DMS114 treated with DMSO at 0.1 percent for 48 hours (cell line): ENCODE measurements at regions not wholly inside any gene's neighbourhood (a gene's known extent, or its start where the extent isn't known, plus 50 kb on each side); places are given as distances from the start of the nearest gene placed in this dataset.

Experiments
- DNase-seq: peaks from one replicate; lab custom pipeline; 2025; ENCODE audit not compliant: unreplicated experiment; lab: John Stamatoyannopoulos, UW

DNA sequence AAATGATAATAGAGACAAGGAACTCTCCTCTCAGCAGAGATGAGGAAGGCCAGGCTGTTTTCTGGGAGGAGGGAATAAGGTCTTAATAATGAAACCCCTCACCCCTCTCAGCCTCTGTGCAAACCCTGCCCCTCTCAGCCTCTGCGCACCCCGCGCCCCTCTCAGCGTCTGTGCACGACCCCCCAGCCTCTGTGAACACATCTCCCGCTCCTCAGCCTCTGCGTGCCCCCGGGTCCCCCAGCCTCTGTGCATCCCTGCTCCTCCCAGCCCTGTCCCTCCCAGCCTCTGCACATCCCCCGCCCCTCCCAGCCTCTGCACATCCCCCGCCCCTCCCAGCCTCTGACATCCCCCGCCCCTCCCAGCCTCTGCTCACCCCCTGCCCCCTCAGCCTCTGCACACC, 837.8 kb downstream of the TBC1D22A start:
- DNase-seq, result no peak

DNA sequence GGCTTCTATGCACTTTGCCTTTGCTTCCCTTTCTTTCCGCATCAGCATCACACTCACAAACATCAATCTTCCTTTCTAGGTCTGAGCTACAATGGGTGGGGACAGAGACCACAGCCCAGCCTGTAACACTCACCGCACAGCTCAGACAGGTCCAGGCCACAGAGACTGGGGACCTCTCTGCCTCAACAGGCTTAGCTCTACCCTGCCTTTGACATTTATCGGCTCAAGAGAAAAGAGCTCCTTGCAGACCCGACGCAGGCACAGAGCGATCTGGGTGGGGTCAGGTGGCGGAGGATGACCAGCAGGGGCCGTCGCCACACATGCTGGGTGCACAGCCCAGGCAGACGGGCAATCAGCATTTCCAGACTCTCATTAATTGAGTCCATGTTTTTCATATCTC, 837.3 kb downstream of the TBC1D22A start:
- DNase-seq, result no peak

DNA sequence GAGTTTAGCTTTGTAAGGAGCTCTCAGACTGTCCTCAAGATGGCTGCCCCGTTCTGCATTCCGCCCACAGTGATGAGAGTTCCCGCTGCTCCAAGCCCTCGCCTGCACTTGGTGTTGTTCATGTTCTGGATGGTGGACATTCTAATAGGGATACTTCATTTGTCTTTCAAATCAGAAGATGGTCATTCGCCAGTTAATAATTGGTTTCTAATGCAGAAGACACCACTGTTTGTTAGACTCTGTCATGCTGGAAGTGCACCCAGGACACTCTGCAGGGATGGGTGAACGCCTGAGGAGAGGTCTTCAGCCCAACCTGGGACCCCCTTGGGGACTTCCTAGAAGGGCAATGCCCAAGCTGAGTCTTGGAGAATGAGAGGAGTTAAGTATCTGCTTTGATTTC, 836.4 kb downstream of the TBC1D22A start:
- DNase-seq, result no peak

DNA sequence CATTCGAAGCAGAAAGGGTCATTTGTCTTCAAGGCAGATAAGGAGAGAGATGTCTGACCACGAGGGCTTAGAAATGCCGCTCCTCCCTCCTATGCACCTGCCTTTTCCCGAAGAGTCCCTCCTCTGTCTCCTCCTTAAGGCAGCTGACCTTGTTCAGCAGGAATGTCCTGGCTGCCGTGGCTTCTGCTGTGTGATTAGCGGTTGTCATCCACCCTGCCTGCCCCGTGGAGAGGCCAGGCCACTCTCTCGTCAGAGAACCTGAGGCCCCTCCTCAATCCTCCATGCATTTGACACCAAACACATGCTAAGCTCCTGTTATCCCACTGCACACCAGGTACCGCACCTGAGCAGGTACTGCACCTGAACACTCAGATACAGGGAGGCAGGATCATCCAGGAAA, 834.6 kb downstream of the TBC1D22A start:
- DNase-seq, result no peak

DNA sequence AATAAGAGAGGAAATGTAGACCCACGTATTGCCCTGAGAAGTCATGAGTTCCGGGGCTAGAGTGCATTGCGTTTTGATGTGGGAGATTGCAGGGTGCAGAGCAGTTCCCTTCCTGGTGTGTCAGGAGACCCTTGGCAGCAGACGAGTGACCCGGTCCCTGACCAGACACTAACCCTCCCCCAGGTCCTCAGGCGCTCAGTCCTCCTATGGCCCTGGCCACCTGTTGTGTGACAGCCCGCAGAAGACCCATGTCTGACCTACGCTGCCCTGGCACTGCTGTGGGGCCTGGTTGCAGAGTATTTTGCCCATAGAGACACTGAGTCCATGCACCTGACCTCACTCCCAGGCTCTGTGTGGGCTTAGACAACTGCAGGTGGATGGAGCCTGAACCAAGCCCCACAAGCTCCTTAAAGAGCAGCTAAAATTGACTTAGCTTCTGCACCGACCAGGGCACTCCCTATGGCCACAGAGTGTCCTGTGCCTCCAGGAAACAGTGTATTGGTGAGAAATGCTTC, 833.8 kb downstream of the TBC1D22A start:
- DNase-seq, result no peak

DNA sequence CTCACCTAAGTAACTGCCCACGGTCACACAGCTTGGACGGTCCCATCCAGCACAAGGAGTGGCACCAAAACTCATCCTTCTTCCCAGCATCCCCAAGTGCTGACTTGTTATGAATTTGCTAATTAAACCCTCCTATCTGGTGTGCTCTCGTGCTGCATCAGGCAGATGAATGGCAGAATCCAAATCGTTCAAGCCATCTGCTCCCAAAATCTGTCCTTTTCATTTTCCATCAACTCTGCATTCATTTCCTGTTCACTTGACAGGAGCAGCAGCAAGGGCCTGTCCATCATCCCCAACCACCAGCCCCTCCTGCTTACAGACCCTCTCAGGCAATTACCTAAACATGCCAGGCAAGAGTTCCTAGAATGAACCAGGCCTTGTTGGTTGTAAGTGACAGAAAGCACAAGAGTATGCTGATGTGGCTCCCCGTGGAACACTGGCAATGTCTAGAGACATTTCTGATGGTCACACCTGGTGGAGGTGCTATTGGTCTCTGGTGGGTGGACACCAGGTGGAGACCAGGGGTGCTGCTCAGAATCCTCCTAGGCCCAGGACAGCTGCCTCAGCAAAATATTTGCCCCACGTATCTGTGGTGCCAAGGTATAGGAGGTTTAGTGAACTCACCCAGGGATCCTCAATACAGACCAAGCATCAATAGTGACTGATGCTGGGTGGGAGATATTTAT, 832.5 kb downstream of the TBC1D22A start:
- no peak for DNase-seq

DNA sequence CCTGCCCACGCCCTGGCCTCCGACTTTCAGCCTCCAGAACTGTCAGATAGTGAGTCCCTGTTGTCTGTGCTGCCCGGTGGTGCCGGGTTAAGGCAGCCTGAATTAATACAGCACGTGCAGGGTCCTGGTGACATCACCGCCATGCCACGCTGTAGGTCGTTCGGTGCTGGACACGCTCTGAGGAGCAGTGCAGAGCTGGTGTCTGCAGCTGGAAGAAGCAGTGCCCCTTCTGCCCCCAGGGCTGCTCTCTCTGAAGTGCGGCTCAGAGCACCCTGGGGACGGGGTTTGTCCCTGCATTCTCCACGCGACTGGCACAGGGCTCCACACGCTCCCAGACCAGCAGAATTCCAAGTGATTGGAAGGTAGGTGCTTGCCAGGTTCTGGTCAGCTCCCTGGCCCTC, 831.5 kb downstream of the TBC1D22A start:
- DNase-seq, result no peak

DNA sequence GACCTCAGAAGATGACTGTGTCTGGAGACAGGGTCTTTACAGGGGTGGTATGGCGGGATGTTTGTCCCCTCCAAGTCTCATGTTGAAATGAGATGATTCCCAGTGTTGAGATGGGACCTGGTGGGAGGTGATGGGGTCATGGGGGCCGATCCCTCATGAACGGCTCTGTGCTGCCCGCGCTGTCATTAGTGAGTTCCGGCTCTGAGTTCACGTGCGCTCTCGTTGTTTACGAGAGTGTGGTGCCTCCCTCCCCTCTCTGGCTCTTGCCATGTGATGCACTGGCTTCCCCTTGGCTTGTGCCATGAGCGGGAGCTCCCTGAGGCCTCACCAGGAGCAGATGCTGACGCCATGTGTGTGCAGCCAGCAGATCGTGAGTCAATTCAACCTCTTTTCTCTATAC, 830.8 kb downstream of the TBC1D22A start:
- no peak for DNase-seq

DNA sequence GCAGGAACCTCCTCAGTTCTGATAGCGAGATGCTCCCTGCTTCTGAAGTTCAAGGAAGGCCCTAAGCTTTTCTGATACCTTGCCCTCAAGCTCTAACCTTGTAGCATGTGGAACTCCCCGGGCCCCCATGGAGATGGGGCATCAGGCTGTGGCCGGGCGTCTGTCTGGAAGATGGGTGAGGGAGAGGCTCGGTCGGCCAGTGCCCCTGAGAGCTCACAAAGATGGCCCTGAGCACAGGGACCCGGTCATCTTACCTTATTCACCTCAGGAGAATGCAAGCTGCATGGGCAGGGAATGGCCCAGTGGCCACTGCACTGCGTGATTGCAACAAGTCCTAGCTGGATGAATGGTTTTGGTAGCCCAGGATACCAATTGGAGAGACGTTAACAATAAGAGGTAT, 830.3 kb downstream of the TBC1D22A start:
- DNase-seq, result no peak

DNA sequence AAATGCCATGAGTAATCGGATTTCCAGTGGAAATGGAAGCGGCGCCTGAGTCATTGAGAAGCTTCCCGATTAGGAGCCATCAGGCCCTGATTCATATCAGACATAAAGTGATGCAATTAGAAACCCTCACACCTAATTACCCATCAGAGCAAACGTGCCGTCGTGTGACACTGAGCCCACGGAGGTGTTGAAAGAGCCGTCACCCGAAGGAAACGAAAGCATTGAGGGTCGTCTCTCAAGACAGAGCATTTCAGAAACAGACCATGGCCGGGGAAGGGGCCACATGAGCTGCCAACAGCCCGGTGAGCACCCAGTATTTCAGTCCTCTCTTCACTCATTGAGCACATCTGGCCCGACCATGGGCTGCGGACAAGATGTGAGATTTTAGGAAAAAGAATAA, 829.3 kb downstream of the TBC1D22A start:
- DNase-seq, result no peak

DNA sequence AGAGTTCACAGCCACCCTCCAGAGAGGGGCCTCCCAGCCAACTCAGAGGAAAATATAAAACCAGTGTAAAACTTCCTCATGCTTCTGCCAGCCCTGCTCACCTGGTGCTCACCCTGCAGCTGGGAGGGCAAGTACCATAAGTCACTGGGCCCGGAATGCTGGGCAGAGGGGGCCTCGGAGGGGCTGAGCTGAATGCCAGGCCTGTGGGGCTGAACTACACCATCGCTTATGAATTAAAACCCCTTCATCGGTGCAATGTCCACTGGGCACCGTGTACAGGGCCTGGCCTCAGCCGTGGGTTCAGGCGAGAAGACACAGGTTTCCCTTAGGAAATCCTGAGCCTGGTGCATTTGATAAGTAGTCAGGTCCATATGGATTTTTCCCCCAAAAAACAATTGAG, 828.6 kb downstream of the TBC1D22A start:
- DNase-seq, result no peak

DNA sequence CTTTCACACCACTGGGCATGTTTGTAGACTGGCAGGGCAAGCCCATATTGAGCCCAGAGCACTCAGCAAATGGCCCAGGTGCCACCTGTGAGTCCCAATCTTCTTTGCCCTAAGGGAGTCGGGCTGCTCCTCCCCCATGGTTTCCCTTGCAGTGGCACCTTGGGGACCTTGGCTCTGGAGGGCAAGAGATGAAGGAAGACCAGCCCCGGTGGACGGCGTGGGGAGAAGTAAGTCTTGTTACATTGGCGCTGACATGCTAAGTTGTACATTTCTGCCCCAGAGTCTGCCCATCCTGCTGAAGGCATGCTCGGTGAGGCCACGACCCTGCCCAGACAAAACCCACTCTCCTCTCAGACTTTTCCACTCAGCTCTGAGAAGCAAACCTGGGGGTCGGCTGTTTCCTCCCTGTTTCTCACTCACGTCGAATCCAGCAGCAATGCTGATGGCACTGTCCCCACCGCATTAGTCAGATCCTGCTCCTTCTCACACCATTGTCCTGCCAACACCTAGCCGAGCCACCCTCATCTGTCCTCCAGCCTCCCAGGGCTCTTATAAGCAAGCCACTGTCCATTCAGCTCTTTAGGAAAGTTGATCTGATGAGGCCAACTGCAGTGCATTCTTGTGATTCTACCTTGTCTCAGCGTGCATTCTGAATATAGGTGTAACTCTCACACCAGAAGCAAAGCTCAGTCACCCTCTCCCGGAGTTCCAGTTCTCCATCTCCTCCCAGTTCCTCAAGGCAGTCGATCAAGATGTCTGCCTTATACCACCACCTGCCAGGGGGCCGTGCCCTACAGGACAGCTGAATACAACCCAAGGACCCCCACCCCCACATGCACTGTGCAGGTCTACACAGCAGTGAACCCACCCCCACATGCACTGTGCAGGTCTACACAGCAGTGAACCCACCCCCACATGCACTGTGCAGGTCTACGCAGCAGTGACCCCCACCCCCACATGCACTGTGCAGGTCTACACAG, 827.1 kb downstream of the TBC1D22A start:
- DNase-seq, result no peak

DNA sequence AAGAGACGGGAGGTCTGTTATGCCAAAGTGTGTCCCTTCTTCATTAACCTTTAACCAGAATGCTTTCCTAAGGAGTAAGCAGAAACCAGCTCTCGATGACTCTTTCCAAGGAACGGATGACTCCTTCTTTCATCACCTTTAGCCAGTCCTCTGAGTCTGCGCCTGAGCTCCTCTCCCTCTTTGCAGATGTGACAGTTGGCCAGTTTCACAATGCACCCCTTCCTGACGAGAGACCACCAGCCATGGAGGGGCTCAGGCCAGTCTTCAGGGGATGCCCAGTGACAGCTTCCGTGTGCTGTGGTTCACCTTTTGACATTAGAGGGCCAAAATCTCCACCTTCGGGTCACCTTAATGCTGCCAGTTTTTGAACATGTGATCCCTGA, 826.1 kb downstream of the TBC1D22A start:
- no peak for DNase-seq

DNA sequence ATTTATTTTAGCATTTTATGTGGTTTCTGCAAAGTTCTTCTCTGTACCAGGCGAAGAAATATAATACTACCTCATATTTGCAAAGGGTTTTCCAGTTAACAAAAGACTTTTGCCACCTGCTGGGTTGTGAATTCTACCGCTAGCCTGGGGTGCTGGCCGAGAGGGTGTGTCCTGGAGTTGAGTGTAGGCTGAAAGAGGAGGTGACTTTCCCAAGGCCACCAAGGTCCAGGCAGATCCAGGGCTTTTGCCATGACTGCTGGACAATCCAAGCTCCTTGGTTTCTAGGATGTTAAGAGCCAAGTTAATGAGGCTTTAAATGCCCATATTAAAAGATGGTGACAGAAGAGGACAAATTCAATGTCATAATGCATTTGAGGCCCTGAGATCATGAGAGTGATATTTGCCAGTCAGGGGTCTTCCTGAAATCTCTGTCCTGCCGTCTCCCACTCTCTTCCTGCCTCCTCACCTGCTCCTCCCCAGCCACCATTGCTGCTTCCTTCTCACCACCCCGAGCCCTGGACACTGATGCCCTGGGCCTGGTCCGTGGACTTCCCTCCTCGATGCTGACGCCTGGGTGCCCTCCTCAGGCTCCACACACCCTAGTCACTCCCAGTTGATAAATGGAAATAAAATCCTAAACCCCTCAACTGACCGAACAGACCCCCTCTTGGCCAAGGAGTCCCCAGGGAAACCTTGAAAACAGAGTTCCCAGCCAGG, 825.6 kb downstream of the TBC1D22A start:
- no peak for DNase-seq

DNA sequence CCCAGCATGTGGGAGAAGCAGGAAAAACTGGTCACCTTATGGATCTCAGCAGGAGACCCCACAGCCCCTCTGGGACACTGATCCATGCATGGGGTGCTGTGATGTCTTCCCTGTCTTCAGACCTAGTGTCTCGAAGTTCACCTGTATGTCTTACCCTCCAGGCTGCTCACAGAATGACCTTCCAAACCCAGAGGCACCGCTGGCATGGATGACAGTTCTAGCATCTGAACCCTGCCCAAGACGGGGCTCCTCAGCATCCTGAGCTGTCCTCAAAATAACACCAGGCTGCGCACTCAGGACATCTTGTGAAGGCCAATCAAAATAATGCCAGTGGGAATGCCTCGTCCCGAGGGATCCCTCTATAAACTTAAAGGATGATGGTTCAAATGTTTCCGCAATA, 824.9 kb downstream of the TBC1D22A start:
- no peak for DNase-seq

DNA sequence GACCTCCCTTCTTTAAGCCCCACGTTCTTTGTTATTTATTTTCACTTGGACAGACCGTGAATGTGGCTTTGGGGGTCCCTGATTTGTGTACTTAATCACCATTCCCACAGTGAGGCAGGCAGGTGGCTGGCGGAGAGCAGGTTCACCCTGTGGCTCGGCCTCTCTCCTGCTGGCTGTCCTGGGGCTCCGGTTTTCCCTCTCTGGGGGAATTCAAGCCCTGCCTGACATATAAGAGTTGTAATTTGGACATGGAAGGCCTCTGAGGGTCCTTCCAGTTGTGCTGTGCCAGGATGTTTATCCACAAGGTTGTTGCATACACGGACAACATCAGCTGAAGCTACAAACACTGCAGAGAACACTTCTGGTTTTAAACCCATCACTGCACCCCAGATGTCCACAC, 824.5 kb downstream of the TBC1D22A start:
- no peak for DNase-seq

DNA sequence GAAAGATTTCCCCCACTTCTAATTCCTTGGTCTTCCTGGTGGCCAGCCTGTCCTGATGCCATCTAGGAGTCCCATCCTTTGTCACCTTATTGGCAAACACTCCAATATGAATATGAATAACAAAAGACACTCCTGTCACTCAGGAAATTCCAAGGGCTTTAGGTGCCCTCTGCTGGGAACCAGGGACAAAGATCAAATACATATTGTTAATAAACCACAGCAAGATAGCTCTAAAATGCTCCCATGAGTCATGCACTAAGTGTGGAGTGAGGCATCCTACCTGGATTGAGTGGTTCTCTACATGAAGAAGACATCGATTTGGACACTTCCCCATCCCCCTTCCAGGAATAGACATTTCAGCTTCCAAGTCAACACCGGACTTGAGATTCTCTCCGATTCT, 823.6 kb downstream of the TBC1D22A start:
- no peak for DNase-seq

DNA sequence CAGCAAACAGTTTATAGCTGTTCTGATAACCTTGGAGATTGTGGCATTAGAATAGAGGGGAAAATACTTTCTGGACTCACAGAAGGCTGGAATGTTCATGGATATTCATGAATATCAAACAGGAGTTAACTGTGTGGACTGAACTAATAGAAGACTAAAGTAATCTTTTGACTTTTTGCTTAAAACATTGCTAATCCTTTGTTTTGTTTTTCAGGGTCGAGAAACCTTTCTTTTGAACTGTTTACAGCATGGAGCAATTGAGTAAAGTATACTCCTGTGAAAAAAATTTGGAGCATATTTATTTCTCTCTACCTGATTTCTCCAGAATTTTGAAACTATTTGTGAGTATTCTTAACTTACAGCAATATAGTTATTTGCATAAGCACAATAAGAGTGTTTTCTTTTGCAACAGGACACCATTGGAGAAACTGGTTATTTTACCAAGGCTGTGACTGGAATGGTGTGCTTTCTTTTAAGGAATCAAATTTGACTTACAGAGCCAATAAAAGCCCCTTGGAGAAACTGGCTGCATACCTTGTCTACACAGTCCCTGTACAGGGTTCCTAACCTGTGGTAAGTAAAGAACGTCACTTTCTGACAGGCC, 821.6 kb downstream of the TBC1D22A start:
- DNase-seq, result no peak

DNA sequence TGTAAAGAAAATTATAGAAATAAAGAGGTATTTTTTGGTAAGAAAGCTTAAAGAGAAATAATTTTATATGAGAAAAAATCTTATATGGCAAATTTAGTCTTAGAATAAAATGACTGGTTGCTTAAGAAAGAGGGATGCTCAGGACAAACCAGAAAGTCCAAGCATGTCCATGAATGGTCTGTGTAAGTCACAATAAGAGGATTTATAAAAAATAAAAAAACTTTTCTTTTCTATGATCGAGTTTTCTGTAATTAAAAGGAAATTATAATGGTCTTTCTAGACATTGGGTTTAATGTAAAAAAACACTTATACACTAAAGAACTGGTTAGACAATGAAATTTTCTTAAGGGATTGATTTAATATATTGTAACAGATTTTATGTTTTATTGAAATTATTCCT, 819.6 kb downstream of the TBC1D22A start:
- DNase-seq, result no peak

DNA sequence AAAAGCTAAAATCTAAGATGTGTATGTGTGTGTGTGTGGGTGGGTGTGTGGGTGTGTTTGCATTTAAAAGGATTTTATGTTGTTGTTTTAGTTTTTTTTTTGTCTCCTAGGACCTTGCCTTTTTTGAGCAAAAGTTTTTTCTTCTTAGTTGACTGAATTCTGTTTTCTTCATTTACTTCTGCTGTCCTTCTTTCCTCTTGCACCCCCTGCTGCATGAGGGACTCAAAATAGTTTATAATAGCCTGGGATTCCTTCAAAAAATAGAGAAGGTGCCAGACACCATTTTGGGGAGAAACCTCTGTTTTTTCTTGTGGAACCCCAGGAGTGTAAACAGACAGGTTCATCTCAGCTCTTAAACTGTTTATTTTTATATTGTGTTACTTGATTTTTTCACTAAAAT, 817.7 kb downstream of the TBC1D22A start:
- DNase-seq, result no peak

DNA sequence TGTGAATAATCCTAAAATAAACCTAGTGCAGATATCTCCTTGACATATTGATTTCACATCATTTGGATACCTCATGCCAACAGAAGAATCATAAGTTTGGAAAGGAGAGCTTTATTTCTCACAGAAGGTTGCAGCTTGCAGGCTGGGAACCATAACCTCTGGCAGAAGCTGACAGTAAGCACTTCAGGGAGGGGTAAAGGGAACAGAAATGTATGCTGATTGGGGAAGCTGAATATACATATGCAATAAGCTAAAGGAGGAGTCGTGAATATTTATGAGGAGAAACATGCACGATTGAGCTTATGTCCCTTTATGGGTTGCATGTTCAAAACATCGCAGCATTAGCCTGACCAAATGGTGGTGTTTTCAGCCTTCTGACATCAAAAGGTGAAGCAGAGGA, 814.5 kb downstream of the TBC1D22A start:
- DNase-seq, result no peak
